Lung microvascular endothelial cell (primary cell): ENCODE measurements at regions not wholly inside any gene's neighbourhood (a gene's known extent, or its start where the extent isn't known, plus 50 kb on each side); places are given as distances from the start of the nearest gene placed in this dataset.

ENCODE experiments used
- DNase-seq, 2 donors: peaks; one replicate each; pipeline versions ENCODE4 v3.0.0 to v3.0.0-alpha.2; 2010; ENCODE audit warnings: low read depth in 2 of 2

DNA sequence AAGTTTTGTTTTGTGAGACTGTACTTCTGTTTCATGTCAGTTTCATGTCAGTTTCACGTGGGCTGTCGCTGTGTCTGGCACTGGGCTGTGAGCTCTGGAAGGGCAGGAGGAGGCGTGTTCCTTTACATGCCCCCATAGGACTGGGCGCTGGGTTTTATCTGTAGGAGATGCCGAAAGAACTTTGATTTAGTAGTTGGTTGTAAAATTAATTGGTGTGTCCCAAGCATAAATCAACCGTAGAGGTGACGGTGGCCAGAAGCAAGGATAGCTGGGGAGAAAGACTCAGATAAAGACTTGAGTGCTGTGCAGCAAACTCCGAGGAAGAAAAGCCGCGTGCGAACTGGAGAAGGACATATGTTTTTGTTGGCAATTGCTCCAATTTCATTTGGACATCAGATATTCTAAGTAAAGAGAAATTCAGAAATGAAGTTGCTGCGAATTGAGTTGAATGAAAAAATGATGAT lies 182.5 kb downstream of the VRK1 start:
- no peak for DNase-seq

DNA sequence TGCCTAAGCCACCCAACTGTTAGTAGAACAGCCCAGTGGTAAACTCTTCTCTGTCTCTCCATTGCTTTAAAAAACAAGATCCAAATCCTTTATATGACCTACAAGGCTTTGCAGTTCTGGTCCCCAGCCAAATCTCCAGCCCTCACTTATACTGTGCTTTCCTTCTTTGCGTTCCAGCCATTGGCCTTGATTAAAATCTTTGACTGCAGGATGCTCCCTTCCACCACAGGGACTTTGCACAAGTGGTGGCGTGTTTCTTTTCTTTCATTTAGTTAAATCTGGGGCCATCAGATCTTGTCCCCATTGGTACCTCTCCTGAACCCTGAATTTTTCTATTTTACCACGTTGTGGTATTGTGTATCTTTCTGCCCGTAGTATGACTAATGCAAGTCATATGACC lies 183.7 kb downstream of the VRK1 start:
- DNase-seq, result no peak

DNA sequence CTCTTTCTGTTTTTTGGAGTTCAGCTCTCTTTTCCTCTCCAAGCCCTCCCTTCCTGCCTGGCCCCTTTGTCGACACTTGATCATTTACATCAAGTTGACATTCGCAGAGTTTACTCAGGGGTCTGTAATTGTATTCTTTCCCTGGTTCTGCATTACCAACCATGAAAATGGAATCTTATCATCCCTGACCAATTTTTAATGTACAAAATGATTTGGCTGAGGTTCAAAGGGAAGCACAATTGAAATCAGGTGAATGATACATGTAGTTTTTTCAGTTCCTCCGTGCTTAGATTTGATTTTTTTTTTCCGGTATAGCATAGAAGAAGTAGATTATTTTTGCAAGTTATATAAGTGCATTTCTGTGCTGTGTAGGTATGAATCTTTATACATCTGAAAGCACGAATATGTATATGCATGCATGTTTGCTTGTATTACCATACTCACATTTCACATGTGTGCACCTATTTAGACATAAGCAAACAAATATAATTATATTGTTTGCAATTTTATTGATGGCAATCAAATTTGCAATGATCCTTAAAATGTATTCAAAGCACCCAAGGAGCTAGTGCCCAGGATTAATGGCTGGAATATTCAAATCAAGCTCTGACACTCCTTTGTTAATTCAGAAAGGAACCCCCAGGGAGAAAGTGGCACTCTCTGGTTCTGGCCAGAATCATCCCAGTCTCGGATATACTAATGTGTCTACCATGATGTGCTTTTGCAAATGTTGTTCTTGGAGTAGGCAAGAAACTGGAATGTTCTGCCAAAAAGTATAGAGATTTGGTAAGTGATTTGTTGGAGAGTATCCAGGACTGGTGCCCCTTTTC lies 189.3 kb downstream of the VRK1 start:
- no peak for DNase-seq

- no peak for DNase-seq
Measured at GRCh38 chr14:96987086-96987474, 189.9 kb downstream of the VRK1 start.

GRCh38 chr14:96987771-96988170 lies 190.6 kb downstream of the VRK1 start:
- DNase-seq, result no peak

GRCh38 chr14:96989306-96989705 lies 192.1 kb downstream of the VRK1 start:
- no peak for DNase-seq

- DNase-seq, result no peak
Measured at GRCh38 chr14:96991226-96991625, 194.0 kb downstream of the VRK1 start.

DNA sequence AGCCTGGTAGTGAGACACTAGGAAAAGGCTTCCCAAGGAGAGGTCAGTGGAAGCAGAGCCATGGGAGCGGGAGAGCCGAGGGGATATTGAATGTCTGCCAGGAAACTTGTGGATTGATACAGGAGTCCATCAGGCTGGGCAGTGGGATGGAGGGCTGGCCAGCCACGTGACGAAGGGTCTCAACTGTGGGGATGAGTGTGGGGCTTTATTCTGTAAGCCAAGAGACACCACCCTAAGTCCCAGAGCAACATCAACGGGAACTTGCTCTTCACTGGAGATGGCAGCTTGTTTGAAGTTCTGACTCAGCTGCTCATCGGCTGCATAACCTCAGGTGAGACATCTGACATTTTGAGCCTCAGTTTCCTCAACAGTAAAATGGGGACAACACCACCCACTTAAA lies 197.8 kb downstream of the VRK1 start:
- DNase-seq, result no peak

GRCh38 chr14:96997269-96997668 lies 200.1 kb downstream of the VRK1 start:
- no peak for DNase-seq

DNA sequence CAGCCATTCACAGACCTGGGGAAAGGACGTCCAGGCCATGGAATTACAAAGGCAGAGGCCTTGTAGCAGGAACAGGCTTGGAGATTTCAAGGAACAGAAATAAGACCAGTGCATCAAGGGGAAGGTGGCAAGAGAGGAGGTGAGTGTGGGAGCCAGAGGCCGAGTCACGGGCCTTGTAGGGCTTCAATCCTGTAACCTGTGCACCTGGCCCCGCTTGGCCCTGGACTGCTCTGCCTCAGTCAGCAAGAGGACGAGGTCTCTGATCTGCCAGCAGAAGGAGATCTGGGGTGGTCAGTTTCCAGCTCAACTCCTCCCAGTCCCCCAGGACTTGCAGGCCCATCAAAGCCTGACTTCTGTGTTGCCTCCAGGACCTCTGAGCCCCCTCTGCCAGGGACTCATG lies 200.8 kb downstream of the VRK1 start:
- DNase-seq, result no peak

DNA sequence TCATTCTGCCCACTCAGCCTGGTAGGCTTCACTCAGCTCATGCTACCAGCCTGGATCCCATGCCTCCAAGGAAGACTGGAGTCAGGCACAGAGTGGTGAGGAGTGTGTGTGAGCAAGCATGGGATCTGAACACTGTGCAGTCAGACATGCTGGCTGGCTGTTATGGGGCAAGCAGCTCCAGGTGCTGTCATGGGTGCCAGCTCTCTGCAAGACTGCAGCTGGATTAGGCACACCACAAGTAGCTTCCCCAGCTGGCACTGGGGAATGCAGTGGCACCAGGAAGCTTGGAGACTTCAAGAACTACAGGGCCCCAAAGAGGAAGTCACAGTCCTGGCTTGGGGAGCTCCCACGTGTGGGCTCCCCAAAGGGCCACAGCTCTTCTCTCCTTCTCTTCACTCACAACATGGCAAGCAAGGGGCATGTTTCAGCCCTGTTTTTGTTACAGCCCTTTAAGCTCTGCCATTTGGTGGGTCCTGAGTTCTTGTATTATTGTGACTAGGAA lies 202.5 kb downstream of the VRK1 start:
- DNase-seq, result no peak

GRCh38 chr14:97002454-97002853 lies 205.3 kb downstream of the VRK1 start:
- no peak for DNase-seq

DNA sequence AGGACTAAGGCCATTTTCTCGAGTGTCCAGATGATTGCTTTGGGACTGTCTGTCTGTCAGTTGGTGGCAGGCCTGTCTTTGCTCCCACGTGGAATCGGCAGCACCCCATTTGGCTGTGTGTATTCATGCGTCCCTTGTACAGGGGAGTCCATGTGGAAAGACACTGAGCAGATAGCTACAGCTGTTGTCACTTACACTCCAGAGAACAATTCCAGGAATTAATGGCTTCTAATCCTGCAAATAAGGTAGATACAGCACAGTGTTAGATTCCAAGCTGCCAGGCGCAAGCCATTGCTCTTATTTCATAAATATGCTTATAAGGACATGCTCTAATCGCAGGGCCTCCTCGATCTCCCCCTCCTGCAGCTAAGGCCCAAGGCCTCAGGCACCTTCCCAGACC lies 208.8 kb downstream of the VRK1 start:
- DNase-seq, result no peak

DNA sequence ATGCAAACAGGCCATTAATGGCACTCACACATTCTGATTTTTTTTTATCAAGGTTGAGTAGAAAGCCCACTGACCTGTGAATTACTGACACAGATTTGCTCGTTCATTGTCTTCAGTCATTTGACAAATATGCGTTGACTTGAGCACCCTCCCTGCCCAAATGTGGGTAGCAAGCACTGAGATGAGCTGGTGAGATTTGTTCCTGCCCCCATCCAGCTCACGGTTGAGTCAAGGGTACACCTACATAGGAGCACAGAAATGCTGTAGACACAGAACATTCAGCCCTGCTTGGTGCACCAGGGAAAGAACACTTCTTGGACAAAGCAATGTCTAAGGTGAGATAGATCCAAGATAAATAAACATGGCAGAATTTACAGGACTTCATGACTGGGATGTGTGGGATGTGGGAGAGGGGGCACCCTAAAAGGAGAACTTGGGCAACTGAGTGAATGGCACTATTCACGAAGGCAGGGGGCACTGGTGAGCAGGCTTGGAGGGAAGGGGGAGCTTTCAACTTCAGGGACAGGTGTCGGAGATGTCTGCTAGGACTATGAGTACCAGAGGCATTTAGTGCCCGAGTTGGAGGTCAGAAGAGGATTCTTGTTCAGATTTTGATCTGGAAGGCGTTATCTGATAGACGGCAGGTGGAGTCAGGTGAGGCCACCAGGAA lies 213.4 kb downstream of the VRK1 start:
- DNase-seq, result no peak

GRCh38 chr14:97013878-97014277 lies 216.7 kb downstream of the VRK1 start:
- DNase-seq, result no peak

GRCh38 chr14:97021001-97021400 lies 223.8 kb downstream of the VRK1 start:
- DNase-seq, result no peak

- no peak for DNase-seq
Measured at GRCh38 chr14:97021571-97022168, 224.5 kb downstream of the VRK1 start.

- DNase-seq, result no peak
Measured at GRCh38 chr14:97022741-97023140, 225.6 kb downstream of the VRK1 start.

- no peak for DNase-seq
Measured at GRCh38 chr14:97023871-97024270, 226.7 kb downstream of the VRK1 start.

DNA sequence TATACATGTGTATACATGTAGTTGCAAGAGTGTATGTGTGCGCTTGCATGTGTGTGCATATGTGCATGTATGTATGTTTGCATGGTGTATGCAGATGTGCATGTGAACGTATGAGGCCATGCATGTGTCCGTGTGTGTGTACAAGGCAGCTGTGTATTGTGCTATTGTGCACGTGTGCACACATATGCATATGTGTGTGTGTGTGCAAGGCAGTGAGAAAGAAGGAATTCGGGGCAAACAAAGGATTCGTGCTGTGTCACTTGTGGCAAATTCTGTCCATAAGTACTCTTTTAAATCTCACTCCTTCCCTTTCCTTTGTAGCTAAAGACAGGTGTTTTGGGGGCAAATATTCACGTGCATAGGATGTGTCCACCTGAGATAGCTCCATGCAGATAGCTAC lies 227.1 kb downstream of the VRK1 start:
- no peak for DNase-seq

- DNase-seq, result no peak
Measured at GRCh38 chr14:97025722-97026121, 228.5 kb downstream of the VRK1 start.

DNA sequence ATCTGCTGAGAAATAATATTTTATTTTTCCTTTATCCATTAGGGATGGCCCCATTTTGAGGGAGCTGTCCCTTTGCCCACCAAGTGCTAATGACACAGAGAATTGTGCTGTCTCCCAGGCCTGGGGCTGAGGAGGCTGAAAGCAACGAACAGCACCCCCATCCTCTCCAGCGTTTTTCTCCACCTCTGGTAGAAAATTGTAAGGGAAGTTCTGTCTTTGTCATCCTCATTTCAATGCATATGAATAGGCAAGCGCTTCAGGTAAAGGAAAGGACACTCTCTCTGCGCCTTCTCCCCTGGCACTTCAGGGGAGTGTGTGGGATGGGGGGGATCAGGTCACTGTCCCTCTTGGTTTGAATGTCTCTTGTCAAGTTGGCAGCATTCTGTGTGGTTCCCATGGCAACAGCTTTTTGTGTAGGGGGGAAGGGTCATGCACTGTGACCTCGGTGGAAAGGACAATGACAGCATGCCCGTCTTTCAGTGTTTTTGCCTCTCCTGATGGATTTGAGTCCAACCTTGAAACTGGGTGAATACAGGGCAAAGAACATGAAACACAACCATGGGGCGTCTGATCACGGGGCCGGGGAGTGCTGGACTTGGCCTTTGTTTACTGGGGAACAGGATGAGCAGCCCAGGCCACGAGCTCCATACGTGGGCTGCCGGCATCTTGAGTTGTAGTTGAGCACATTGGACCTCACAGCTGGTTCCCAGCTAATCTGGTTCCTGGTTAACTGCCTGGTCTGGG lies 230.2 kb downstream of the VRK1 start:
- no peak for DNase-seq
